ENCODE measurements at regions not wholly inside any gene's neighbourhood (a gene's known extent, or its start where the extent isn't known, plus 50 kb on each side); places are given as distances from the start of the nearest gene placed in this dataset.

GRCh38 chr1:213779228-213779627, 208.5 kb upstream of the PROX1 start:
- peak; percentile 32 for DNase-seq (ENCODE audit: unreplicated experiment)
- H3K9me3 Mint-ChIP-seq (ENCODE audit: unreplicated experiment), result no peaks in the 10 kb centered on the region
- no TSS peak for BruUV-seq (replicated peaks)

GRCh38 chr1:213782941-213783672, 204.7 kb upstream of the PROX1 start:
- no peaks in the 10 kb centered on the region for H3K9me3 Mint-ChIP-seq (ENCODE audit: unreplicated experiment)
- no peak for DNase-seq (ENCODE audit: unreplicated experiment)
- H3K27me3 Mint-ChIP-seq (ENCODE audit: insufficient read depth, unreplicated experiment), result peaks cover 65% of the 10 kb centered on the region
- no peak for TF ChIP-seq CTCF (IDR thresholded peaks at IDR 0.05; ENCODE audit: unreplicated experiment)
- no peaks in the 10 kb centered on the region for H3K36me3 Mint-ChIP-seq (ENCODE audit: insufficient read depth, unreplicated experiment)
- intact Hi-C loops (cut with micrococcal nuclease), result no loop called here
- H3K4me1 Mint-ChIP-seq (ENCODE audit: insufficient read depth, unreplicated experiment), result no peaks in the 10 kb centered on the region
- H3K4me3 Mint-ChIP-seq (ENCODE audit: unreplicated experiment), result no peak overlapping the region
- ChIA-PET CTCF (interaction anchor here (0.6 to 1.2 kb wide), 3 partner anchors 13 to 602 kb away, joined by 3 to 4 read pairs (median 3); no protein-coding TSS in a partner anchor), POLR2A (interaction anchor here (0.6 to 1.1 kb wide), 3 partner anchors 39 to 219 kb away, joined by 3 to 4 read pairs (median 4); no protein-coding TSS in a partner anchor)
- no peak overlapping the region for H3K27ac Mint-ChIP-seq (ENCODE audit: low read depth, unreplicated experiment)
- no TSS peak for BruUV-seq (replicated peaks)

More at GRCh38 chr1:213779228-213779627, 208.5 kb upstream of the PROX1 start:
- POLR2A ChIA-PET, result interaction anchor here (0.7 kb wide), 1 partner anchor 296 kb away, joined by 3 read pairs; no protein-coding TSS in a partner anchor
- H3K4me1 Mint-ChIP-seq (ENCODE audit: insufficient read depth, unreplicated experiment), result no peaks in the 10 kb centered on the region
- H3K36me3 Mint-ChIP-seq (ENCODE audit: insufficient read depth, unreplicated experiment), result no peaks in the 10 kb centered on the region
- H3K27me3 Mint-ChIP-seq (ENCODE audit: insufficient read depth, unreplicated experiment), result peaks cover 44% of the 10 kb centered on the region
- no peak overlapping the region for H3K4me3 Mint-ChIP-seq (ENCODE audit: unreplicated experiment)
- CTCF ChIA-PET, result no interaction called here
- no peak overlapping the region for H3K27ac Mint-ChIP-seq (ENCODE audit: low read depth, unreplicated experiment)
- no peak for TF ChIP-seq CTCF (IDR thresholded peaks at IDR 0.05; ENCODE audit: unreplicated experiment)
- intact Hi-C loops (cut with micrococcal nuclease), result no loop called here

- CTCF ChIA-PET, result interaction anchor here (1.2 kb wide), 1 partner anchor 26 kb away, joined by 4 read pairs; no protein-coding TSS in a partner anchor
- POLR2A ChIA-PET, result interaction anchor here (0.6 to 1.1 kb wide), 3 partner anchors 40 to 218 kb away, joined by 3 to 4 read pairs (median 4); no protein-coding TSS in a partner anchor
- no peaks in the 10 kb centered on the region for H3K9me3 Mint-ChIP-seq (ENCODE audit: unreplicated experiment)
- no TSS peak for BruUV-seq (replicated peaks)
- no peak for TF ChIP-seq CTCF (IDR thresholded peaks at IDR 0.05; ENCODE audit: unreplicated experiment)
- no peak overlapping the region for H3K27ac Mint-ChIP-seq (ENCODE audit: low read depth, unreplicated experiment)
- intact Hi-C loops (cut with micrococcal nuclease), result no loop called here
- no peak for DNase-seq (ENCODE audit: unreplicated experiment)
- peaks cover 65% of the 10 kb centered on the region for H3K27me3 Mint-ChIP-seq (ENCODE audit: insufficient read depth, unreplicated experiment)
- H3K36me3 Mint-ChIP-seq (ENCODE audit: insufficient read depth, unreplicated experiment), result no peaks in the 10 kb centered on the region
- no peak overlapping the region for H3K4me3 Mint-ChIP-seq (ENCODE audit: unreplicated experiment)
- no peaks in the 10 kb centered on the region for H3K4me1 Mint-ChIP-seq (ENCODE audit: insufficient read depth, unreplicated experiment)
Measured at GRCh38 chr1:213783893-213784292, 203.9 kb upstream of the PROX1 start.

- no peaks in the 10 kb centered on the region for H3K9me3 Mint-ChIP-seq (ENCODE audit: unreplicated experiment)
- ChIA-PET CTCF (interaction anchor here (1.0 to 3.2 kb wide), 3 partner anchors 36 to 664 kb away, joined by 3 to 13 read pairs (median 4); no protein-coding TSS in a partner anchor), POLR2A (interaction anchor here (0.7 kb wide), 1 partner anchor 110 kb away, joined by 3 read pairs; no protein-coding TSS in a partner anchor)
- intact Hi-C loops (cut with micrococcal nuclease), result no loop called here
- BruUV-seq (replicated peaks), result no TSS peak
- H3K4me3 Mint-ChIP-seq (ENCODE audit: unreplicated experiment), result no peak overlapping the region
- no peak for DNase-seq (ENCODE audit: unreplicated experiment)
- H3K36me3 Mint-ChIP-seq (ENCODE audit: insufficient read depth, unreplicated experiment), result no peaks in the 10 kb centered on the region
- no peak for TF ChIP-seq CTCF (IDR thresholded peaks at IDR 0.05; ENCODE audit: unreplicated experiment)
- H3K27ac Mint-ChIP-seq (ENCODE audit: low read depth, unreplicated experiment), result no peak overlapping the region
- H3K27me3 Mint-ChIP-seq (ENCODE audit: insufficient read depth, unreplicated experiment), result peaks cover 51% of the 10 kb centered on the region
- no peaks in the 10 kb centered on the region for H3K4me1 Mint-ChIP-seq (ENCODE audit: insufficient read depth, unreplicated experiment)
Measured at GRCh38 chr1:213786683-213787082, 201.1 kb upstream of the PROX1 start.

All from MCF 10A (cell line).